ENCODE measurements at regions not wholly inside any gene's neighbourhood (a gene's known extent, or its start where the extent isn't known, plus 50 kb on each side); places are given as distances from the start of the nearest gene placed in this dataset.

- ATAC-seq, result no peak
- ChIA-PET CTCF (interaction anchor here (0.7 kb wide), 1 partner anchor 951 kb away, joined by 7 read pairs; no protein-coding TSS in a partner anchor), POLR2A (ENCODE audit: unreplicated experiment) (no interaction called here)
Measured at GRCh38 chr6:144753023-144753705, 468.0 kb downstream of the UTRN start.

GRCh38 chr6:144756469-144756868, 471.3 kb downstream of the UTRN start:
- no peak for ATAC-seq
- intact Hi-C loops (cut with micrococcal nuclease), result loop anchor here (5.0 kb wide), 1 partner anchor 141 kb away; no protein-coding TSS in a partner anchor
- BruUV-seq (replicated peaks), result no TSS peak
- TF ChIP-seq EZH2 (IDR thresholded peaks at IDR 0.05; ENCODE audit: low read length, unreplicated experiment), result no peak
- no peak for TF ChIP-seq CTCF (conservative IDR thresholded peaks at IDR 0.05; ENCODE audit: low read depth, low read length)
- TF ChIP-seq EZH2phosphoT487 (IDR thresholded peaks at IDR 0.05; ENCODE audit: borderline replicate concordance, low read length), result no peak
- CTCF ChIA-PET, result no interaction called here
- no peaks in the 10 kb centered on the region for H3K27me3 ChIP-seq (ENCODE audit: low read length)
- H3K36me3 ChIP-seq (ENCODE audit: low read depth, low read length), result no peaks in the 10 kb centered on the region
- no peaks in the 10 kb centered on the region for H3F3A ChIP-seq (ENCODE audit: low read length, unreplicated experiment)
- POLR2A ChIA-PET (ENCODE audit: unreplicated experiment), result no interaction called here
- H3K9me2 ChIP-seq (replicated peaks; ENCODE audit: low read length), result no peaks in the 10 kb centered on the region
- DNase-seq, result no peak
- no peaks in the 10 kb centered on the region for H4K20me1 ChIP-seq (ENCODE audit: low read length)
- no peak overlapping the region for H2AFZ ChIP-seq (ENCODE audit: low read length)
- no peak overlapping the region for H3K4me3 ChIP-seq (ENCODE audit: low read length)
- peak overlapping the region; percentile 51; the same call in 1 of the 2 replicates for H3K4me2 ChIP-seq (ENCODE audit: low read length)
- H3K27ac ChIP-seq (ENCODE audit: low read length), result peak overlapping the region; percentile 26; the same call in 1 of the 2 replicates
- H3K9ac ChIP-seq (ENCODE audit: low read length), result no peak overlapping the region
- H3K79me2 ChIP-seq (ENCODE audit: low read length), result no peaks in the 10 kb centered on the region
- H3K9me3 ChIP-seq (ENCODE audit: low read length), result no peaks in the 10 kb centered on the region
- H3K4me1 ChIP-seq (ENCODE audit: insufficient read depth, low read length), result peaks cover 37% of the 10 kb centered on the region

More at GRCh38 chr6:144753023-144753705, 468.0 kb downstream of the UTRN start:
- intact Hi-C loops (cut with micrococcal nuclease), result no loop called here
- Histone ChIP-seq H3K79me2 (ENCODE audit: low read length) (no peaks in the 10 kb centered on the region), H3K9me3 (ENCODE audit: low read length) (no peaks in the 10 kb centered on the region), H3K27ac (ENCODE audit: low read length) (no peak overlapping the region), H3K9me2 (replicated peaks; ENCODE audit: low read length) (no peaks in the 10 kb centered on the region), H3K4me3 (ENCODE audit: low read length) (no peak overlapping the region), H3K4me2 (ENCODE audit: low read length) (no peak overlapping the region), H3K27me3 (ENCODE audit: low read length) (no peaks in the 10 kb centered on the region), H2AFZ (ENCODE audit: low read length) (no peak overlapping the region), H3K36me3 (ENCODE audit: low read depth, low read length) (no peaks in the 10 kb centered on the region), H3K4me1 (ENCODE audit: insufficient read depth, low read length) (peaks cover 24% of the 10 kb centered on the region), H4K20me1 (ENCODE audit: low read length) (no peaks in the 10 kb centered on the region), H3K9ac (ENCODE audit: low read length) (no peak overlapping the region), H3F3A (ENCODE audit: low read length, unreplicated experiment) (no peaks in the 10 kb centered on the region)
- TF ChIP-seq EZH2phosphoT487 (IDR thresholded peaks at IDR 0.05; ENCODE audit: borderline replicate concordance, low read length), result no peak
- no peak for TF ChIP-seq CTCF (conservative IDR thresholded peaks at IDR 0.05; ENCODE audit: low read depth, low read length)
- no peak for TF ChIP-seq EZH2 (IDR thresholded peaks at IDR 0.05; ENCODE audit: low read length, unreplicated experiment)
- no peak for DNase-seq
- no TSS peak for BruUV-seq (replicated peaks)

GRCh38 chr6:144757299-144757698, 472.2 kb downstream of the UTRN start:
- H3F3A ChIP-seq (ENCODE audit: low read length, unreplicated experiment), result no peaks in the 10 kb centered on the region
- H3K27me3 ChIP-seq (ENCODE audit: low read length), result no peaks in the 10 kb centered on the region
- TF ChIP-seq CTCF (conservative IDR thresholded peaks at IDR 0.05; ENCODE audit: low read depth, low read length), result no peak
- TF ChIP-seq EZH2 (IDR thresholded peaks at IDR 0.05; ENCODE audit: low read length, unreplicated experiment), result no peak
- TF ChIP-seq EZH2phosphoT487 (IDR thresholded peaks at IDR 0.05; ENCODE audit: borderline replicate concordance, low read length), result no peak
- CTCF ChIA-PET, result no interaction called here
- H3K4me1 ChIP-seq (ENCODE audit: insufficient read depth, low read length), result peaks cover 37% of the 10 kb centered on the region
- H3K9me2 ChIP-seq (replicated peaks; ENCODE audit: low read length), result no peaks in the 10 kb centered on the region
- H3K9me3 ChIP-seq (ENCODE audit: low read length), result no peaks in the 10 kb centered on the region
- no peaks in the 10 kb centered on the region for H3K79me2 ChIP-seq (ENCODE audit: low read length)
- POLR2A ChIA-PET (ENCODE audit: unreplicated experiment), result no interaction called here
- H2AFZ ChIP-seq (ENCODE audit: low read length), result no peak overlapping the region
- peak overlapping the region; percentile 59 for H3K27ac ChIP-seq (ENCODE audit: low read length)
- intact Hi-C loops (cut with micrococcal nuclease), result loop anchor here (5.0 kb wide), 1 partner anchor 140 kb away; no protein-coding TSS in a partner anchor
- no TSS peak for BruUV-seq (replicated peaks)
- ATAC-seq, result peak; percentile 27; the same call in 1 of the 2 replicates
- no peaks in the 10 kb centered on the region for H4K20me1 ChIP-seq (ENCODE audit: low read length)
- H3K9ac ChIP-seq (ENCODE audit: low read length), result peak overlapping the region; percentile 15; the same call in 1 of the 2 replicates
- 0 out of 2 replicates have a peak overlapping the region, but pooled peaks have one; percentile 8 for H3K4me3 ChIP-seq (ENCODE audit: low read length)
- peak; percentile 55 for DNase-seq
- peak overlapping the region; percentile 56 for H3K4me2 ChIP-seq (ENCODE audit: low read length)
- no peaks in the 10 kb centered on the region for H3K36me3 ChIP-seq (ENCODE audit: low read depth, low read length)

All from PC-3 (cell line).